ENCODE measurements at regions not wholly inside any gene's neighbourhood (a gene's known extent, or its start where the extent isn't known, plus 50 kb on each side); places are given as distances from the start of the nearest gene placed in this dataset.

DNA sequence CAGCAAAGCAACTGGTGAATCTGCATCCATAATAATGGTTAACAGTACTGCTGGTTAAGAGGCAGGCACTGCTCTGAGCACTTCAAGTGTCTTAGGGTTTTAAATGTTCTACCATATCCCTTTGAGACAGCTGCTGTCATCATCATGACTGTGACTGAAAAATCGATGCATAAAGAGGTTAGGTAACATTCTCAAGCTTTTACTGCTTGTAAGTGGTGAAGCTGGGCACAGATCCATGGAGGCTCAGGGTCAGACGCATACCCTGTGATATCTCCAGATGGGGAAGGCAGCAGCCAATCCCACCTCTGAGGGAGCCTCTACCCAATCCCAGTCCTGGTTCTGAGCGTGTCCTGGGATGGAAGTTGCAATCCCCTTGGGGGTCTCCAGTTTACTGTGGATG, 57.6 kb upstream of the SOX9 start:
- Histone ChIP-seq H3K36me3 (ENCODE audit: control insufficient read depth in 2 of 2, extremely low read depth in 1 of 2, insufficient read depth in 2 of 2, low read length in 2 of 2) (no peaks in the 10 kb centered on the region), H3K79me2 (ENCODE audit: control insufficient read depth, insufficient read depth, low read length) (no peaks in the 10 kb centered on the region), H3K4me3 (replicated peaks in 1 of 3; ENCODE audit: insufficient read depth in 1 of 3, low read depth in 1 of 3, low read length in 3 of 3) (no peak overlapping the region), H3K9me1 (replicated peaks; ENCODE audit: control insufficient read depth, extremely low read depth, insufficient read depth, low read length) (no peaks in the 10 kb centered on the region), H3K27me3 (ENCODE audit: control insufficient read depth in 2 of 2, insufficient read depth in 2 of 2, low read length in 2 of 2) (no peaks in the 10 kb centered on the region), H3K9me3 (replicated peaks; ENCODE audit: control insufficient read depth, insufficient read depth, low read length) (peaks cover 2% of the 10 kb centered on the region), H3K4me1 (ENCODE audit: control insufficient read depth, extremely low read depth, insufficient read depth, low read length) (no peaks in the 10 kb centered on the region), H2AFZ (ENCODE audit: low read depth, low read length) (no peak overlapping the region), H4K20me1 (replicated peaks; ENCODE audit: control insufficient read depth, extremely low read depth, insufficient read depth, low read length) (no peaks in the 10 kb centered on the region), H3K27ac (ENCODE audit: insufficient read depth, low read depth, low read length) (no peak overlapping the region), H3K4me2 (ENCODE audit: insufficient read depth, low read length) (no peak overlapping the region), H3K9ac (replicated peaks; ENCODE audit: extremely low read depth, insufficient read depth, low read length) (no peak overlapping the region)
- dilution Hi-C loops (cut with MboI; ENCODE audit: extremely low pct_ligation_motif_present, low sequenced_read_pairs) = no loop called here
- DNase-seq (ENCODE audit: low read depth, low spot score) (no peak), FAIRE-seq (no peak)
- TF ChIP-seq MYC (IDR thresholded peaks at IDR 0.05; ENCODE audit: low read depth, low read length) = no peak
- TF ChIP-seq, protein P1, sequence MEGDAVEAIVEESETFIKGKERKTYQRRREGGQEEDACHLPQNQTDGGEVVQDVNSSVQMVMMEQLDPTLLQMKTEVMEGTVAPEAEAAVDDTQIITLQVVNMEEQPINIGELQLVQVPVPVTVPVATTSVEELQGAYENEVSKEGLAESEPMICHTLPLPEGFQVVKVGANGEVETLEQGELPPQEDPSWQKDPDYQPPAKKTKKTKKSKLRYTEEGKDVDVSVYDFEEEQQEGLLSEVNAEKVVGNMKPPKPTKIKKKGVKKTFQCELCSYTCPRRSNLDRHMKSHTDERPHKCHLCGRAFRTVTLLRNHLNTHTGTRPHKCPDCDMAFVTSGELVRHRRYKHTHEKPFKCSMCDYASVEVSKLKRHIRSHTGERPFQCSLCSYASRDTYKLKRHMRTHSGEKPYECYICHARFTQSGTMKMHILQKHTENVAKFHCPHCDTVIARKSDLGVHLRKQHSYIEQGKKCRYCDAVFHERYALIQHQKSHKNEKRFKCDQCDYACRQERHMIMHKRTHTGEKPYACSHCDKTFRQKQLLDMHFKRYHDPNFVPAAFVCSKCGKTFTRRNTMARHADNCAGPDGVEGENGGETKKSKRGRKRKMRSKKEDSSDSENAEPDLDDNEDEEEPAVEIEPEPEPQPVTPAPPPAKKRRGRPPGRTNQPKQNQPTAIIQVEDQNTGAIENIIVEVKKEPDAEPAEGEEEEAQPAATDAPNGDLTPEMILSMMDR (IDR thresholded peaks at IDR 0.05; ENCODE audit: extremely low read depth in 1 of 2, insufficient read depth in 1 of 2, low read depth in 1 of 2, low read length in 2 of 2) = no peak
- BruUV-seq (replicated peaks) = no TSS peak
- intact Hi-C loops (cut with micrococcal nuclease) = no loop called here
- CTCF ChIA-PET = no interaction called here
- POLR2A ChIA-PET = no interaction called here

DNA sequence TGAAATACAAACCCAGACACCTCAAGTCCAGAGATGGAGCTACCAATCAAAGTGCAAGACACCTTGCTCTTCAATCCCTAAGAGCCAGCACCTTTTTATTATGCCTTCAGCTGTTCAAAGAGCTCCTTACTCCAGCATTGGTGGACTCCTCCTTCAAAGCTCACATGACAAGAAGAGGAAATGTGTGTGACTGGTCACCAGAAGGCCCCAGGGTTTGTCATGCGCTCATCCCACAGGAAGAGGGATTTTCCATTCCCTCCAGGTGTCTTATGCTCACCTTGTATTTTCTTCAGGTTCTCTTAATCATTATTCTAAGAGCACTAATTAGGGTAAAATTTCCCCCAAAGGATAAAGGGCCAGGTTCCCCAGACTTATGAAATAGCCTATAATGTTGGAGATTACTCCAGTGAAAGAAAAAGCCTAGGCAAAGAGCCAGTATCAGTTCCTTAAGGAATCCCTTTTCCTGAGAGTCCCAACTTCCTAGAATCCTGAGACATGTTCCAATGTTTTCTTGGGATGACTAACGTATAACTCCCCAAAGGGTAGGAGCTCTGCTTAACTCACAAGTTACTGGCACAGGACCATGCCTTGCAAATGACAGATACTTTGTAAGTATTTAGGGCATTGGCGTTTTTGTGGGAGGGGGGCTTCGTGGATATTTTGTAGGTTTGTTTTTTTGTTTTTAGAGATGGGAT, 56.9 kb upstream of the SOX9 start:
- no TSS peak for BruUV-seq (replicated peaks)
- Histone ChIP-seq H3K4me3 (replicated peaks in 1 of 3; ENCODE audit: insufficient read depth in 1 of 3, low read depth in 1 of 3, low read length in 3 of 3) (no peak overlapping the region), H3K36me3 (ENCODE audit: control insufficient read depth in 2 of 2, extremely low read depth in 1 of 2, insufficient read depth in 2 of 2, low read length in 2 of 2) (no peaks in the 10 kb centered on the region), H3K9me1 (replicated peaks; ENCODE audit: control insufficient read depth, extremely low read depth, insufficient read depth, low read length) (no peaks in the 10 kb centered on the region), H3K4me2 (ENCODE audit: insufficient read depth, low read length) (no peak overlapping the region), H3K9ac (replicated peaks; ENCODE audit: extremely low read depth, insufficient read depth, low read length) (no peak overlapping the region), H3K79me2 (ENCODE audit: control insufficient read depth, insufficient read depth, low read length) (no peaks in the 10 kb centered on the region), H3K27me3 (ENCODE audit: control insufficient read depth in 2 of 2, insufficient read depth in 2 of 2, low read length in 2 of 2) (no peaks in the 10 kb centered on the region), H3K9me3 (replicated peaks; ENCODE audit: control insufficient read depth, insufficient read depth, low read length) (peaks cover 2% of the 10 kb centered on the region), H4K20me1 (replicated peaks; ENCODE audit: control insufficient read depth, extremely low read depth, insufficient read depth, low read length) (no peaks in the 10 kb centered on the region), H3K27ac (ENCODE audit: insufficient read depth, low read depth, low read length) (no peak overlapping the region), H2AFZ (ENCODE audit: low read depth, low read length) (no peak overlapping the region), H3K4me1 (ENCODE audit: control insufficient read depth, extremely low read depth, insufficient read depth, low read length) (no peaks in the 10 kb centered on the region)
- dilution Hi-C loops (cut with MboI; ENCODE audit: extremely low pct_ligation_motif_present, low sequenced_read_pairs) (no loop called here), intact Hi-C loops (cut with micrococcal nuclease) (no loop called here)
- ChIA-PET CTCF (no interaction called here), POLR2A (no interaction called here)
- DNase-seq (ENCODE audit: low read depth, low spot score) (no peak), FAIRE-seq (no peak)
- TF ChIP-seq, protein P2, sequence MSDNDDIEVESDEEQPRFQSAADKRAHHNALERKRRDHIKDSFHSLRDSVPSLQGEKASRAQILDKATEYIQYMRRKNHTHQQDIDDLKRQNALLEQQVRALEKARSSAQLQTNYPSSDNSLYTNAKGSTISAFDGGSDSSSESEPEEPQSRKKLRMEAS (IDR thresholded peaks at IDR 0.05; ENCODE audit: insufficient read depth, insufficient read length) = no peak
- TF ChIP-seq GATA2 (IDR thresholded peaks at IDR 0.05; ENCODE audit: insufficient read depth, insufficient read length, low read depth, low read length) = no peak
- TF ChIP-seq MYC (IDR thresholded peaks at IDR 0.05; ENCODE audit: low read depth, low read length) = no peak
- TF ChIP-seq EZH2 (IDR thresholded peaks at IDR 0.05; ENCODE audit: borderline replicate concordance, low read depth, low read length, severe bottlenecking) = no peak
- TF ChIP-seq POLR2A (IDR thresholded peaks at IDR 0.05; ENCODE audit: low read depth, low read length) = no peak
- TF ChIP-seq FOS (IDR thresholded peaks at IDR 0.05; ENCODE audit: borderline replicate concordance, insufficient read depth, low read length) = no peak
- TF ChIP-seq, protein P1 (IDR thresholded peaks at IDR 0.05; ENCODE audit: extremely low read depth in 1 of 2, insufficient read depth in 1 of 2, low read depth in 1 of 2, low read length in 2 of 2) = no peak
- TF ChIP-seq POLR2AphosphoS5 (IDR thresholded peaks at IDR 0.05; ENCODE audit: insufficient read depth, low read depth, low read length) = no peak
- TF ChIP-seq JUN (IDR thresholded peaks at IDR 0.05; ENCODE audit: borderline replicate concordance, insufficient read depth, insufficient read length, low read depth) = no peak

Data from endothelial cell of umbilical vein (primary cell).